ENCODE measurements at regions not wholly inside any gene's neighbourhood (a gene's known extent, or its start where the extent isn't known, plus 50 kb on each side); places are given as distances from the start of the nearest gene placed in this dataset.

DNA sequence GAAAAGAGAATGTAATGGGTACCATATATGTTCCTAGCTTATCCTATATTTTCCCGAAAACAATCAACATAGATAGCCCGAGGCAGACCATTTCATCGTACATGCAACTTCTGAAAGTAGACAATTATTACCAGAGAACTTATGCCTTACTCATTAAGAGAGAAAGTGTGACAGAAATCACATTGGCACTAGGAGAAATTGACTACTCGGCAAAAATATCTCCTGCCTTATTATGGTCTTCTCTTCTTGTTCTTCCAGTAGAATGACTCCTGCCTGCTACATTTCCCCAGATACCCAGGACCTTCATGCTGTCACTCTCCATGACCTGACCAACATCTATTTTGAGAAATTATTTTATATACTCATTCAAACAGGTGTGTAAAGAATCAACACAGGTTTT lies 1015.7 kb downstream of the TUSC7 start:
- TF ChIP-seq, protein P1, sequence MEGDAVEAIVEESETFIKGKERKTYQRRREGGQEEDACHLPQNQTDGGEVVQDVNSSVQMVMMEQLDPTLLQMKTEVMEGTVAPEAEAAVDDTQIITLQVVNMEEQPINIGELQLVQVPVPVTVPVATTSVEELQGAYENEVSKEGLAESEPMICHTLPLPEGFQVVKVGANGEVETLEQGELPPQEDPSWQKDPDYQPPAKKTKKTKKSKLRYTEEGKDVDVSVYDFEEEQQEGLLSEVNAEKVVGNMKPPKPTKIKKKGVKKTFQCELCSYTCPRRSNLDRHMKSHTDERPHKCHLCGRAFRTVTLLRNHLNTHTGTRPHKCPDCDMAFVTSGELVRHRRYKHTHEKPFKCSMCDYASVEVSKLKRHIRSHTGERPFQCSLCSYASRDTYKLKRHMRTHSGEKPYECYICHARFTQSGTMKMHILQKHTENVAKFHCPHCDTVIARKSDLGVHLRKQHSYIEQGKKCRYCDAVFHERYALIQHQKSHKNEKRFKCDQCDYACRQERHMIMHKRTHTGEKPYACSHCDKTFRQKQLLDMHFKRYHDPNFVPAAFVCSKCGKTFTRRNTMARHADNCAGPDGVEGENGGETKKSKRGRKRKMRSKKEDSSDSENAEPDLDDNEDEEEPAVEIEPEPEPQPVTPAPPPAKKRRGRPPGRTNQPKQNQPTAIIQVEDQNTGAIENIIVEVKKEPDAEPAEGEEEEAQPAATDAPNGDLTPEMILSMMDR (IDR thresholded peaks at IDR 0.05) = no peak
- TF ChIP-seq POLR2A (IDR thresholded peaks at IDR 0.05) = no peak

Measured in right lobe of liver (tissue), 4 donors.